Stimulated activated CD8-positive, alpha-beta memory T cell treated with anti-CD3 and anti-CD28 coated beads, Interleukin-15, amount 100 ng/mL, for 4 hours (primary cell): ENCODE measurements at regions not wholly inside any gene's neighbourhood (a gene's known extent, or its start where the extent isn't known, plus 50 kb on each side); places are given as distances from the start of the nearest gene placed in this dataset.
"Not testable (repeated sequence)": the region's sequence is repeated elsewhere in the genome, so short reads cannot be mapped to it uniquely, and the experiment has no call there.

Source experiments
- DNase-seq, 2 donors: peaks; one replicate each; pipeline ENCODE4 v3.0.0-alpha.2; 2020; ENCODE audit warnings: low read depth in 2 of 2

- no peak for DNase-seq
Measured at GRCh38 chrY:26638063-26638462, 1016.1 kb downstream of the CDY1 start.

- not testable (repeated sequence) for DNase-seq
Measured at GRCh38 chrY:26645856-26646255, 1023.9 kb downstream of the CDY1 start.

GRCh38 chrY:26648240-26648639, 1026.3 kb downstream of the CDY1 start:
- not testable (repeated sequence) for DNase-seq

- DNase-seq = not testable (repeated sequence)
Measured at GRCh38 chrY:26664245-26664644, 1042.3 kb downstream of the CDY1 start.

- DNase-seq = not testable (repeated sequence)
Measured at GRCh38 chrY:26666691-26667090, 1044.8 kb downstream of the CDY1 start.

- DNase-seq = not testable (repeated sequence)
Measured at GRCh38 chrY:26669243-26669642, 1047.3 kb downstream of the CDY1 start.

- DNase-seq = peak in 1 of 2 donors; percentile 4
Measured at GRCh38 chrY:26670360-26670871, 1048.5 kb downstream of the CDY1 start.

- peak in 1 of 2 donors; percentile 7 for DNase-seq
Measured at GRCh38 chrY:26670881-26671879, 1049.3 kb downstream of the CDY1 start.
